DOHH2 (cell line): ENCODE measurements at regions not wholly inside any gene's neighbourhood (a gene's known extent, or its start where the extent isn't known, plus 50 kb on each side); places are given as distances from the start of the nearest gene placed in this dataset.

Experiments
- H3F3A ChIP-seq: fragments of 200-600 bp; sonication (generic), shearing (Covaris generic); 2 replicates; pipeline ENCODE4 v1.6.0; 2016; ENCODE audit warnings: antibody characterized with exemption, mild to moderate bottlenecking; ENCODE audit not compliant: control insufficient read depth, insufficient read depth
- H3K27ac ChIP-seq: fragments of 200-600 bp; sonication (generic); 2 replicates; pipeline ENCODE4 v1.5.1; 2014; ENCODE audit warnings: low read depth, mild to moderate bottlenecking, low read length, moderate library complexity
- H3K27me3 ChIP-seq: fragments of 200-600 bp; sonication (generic); 2 replicates; pipeline ENCODE4 v1.6.1; 2014; ENCODE audit warnings: mild to moderate bottlenecking, low read length, mixed read lengths; ENCODE audit not compliant: control insufficient read depth
- H3K36me3 ChIP-seq: fragments of 200-600 bp; sonication (generic); 2 replicates; pipeline ENCODE4 v1.6.1; 2014; ENCODE audit warnings: mild to moderate bottlenecking, low read length, moderate library complexity, mixed read lengths; ENCODE audit not compliant: control insufficient read depth
- H3K4me1 ChIP-seq: fragments of 200-600 bp; sonication (generic); 2 replicates; pipeline ENCODE4 v1.6.1; 2014; ENCODE audit warnings: mild to moderate bottlenecking, low read length, mixed read lengths; ENCODE audit not compliant: control insufficient read depth
- H3K4me2 ChIP-seq: fragments of 200-600 bp; sonication (generic); 2 replicates; pipeline ENCODE4 v1.6.0; 2014; ENCODE audit warnings: mild to moderate bottlenecking, low read length, moderate library complexity
- H3K4me3 ChIP-seq: fragments of 200-600 bp; sonication (generic); 2 replicates; pipeline ENCODE4 v1.5.1; 2014; ENCODE audit warnings: mild to moderate bottlenecking, low read length, mixed read lengths
- H3K79me2 ChIP-seq: fragments of 200-600 bp; sonication (generic); 2 replicates; pipeline ENCODE4 v1.6.1; 2014; ENCODE audit warnings: mild to moderate bottlenecking, low read length, mixed read lengths; ENCODE audit not compliant: control insufficient read depth
- H3K9me2 ChIP-seq: fragments of 200-600 bp; sonication (generic); replicated peaks from 2 replicates; pipeline ENCODE4 v1.6.1; 2014; ENCODE audit warnings: mild to moderate bottlenecking, low read length, mixed read lengths; ENCODE audit not compliant: control insufficient read depth
- H3K9me3 ChIP-seq: fragments of 200-600 bp; sonication (generic); 2 replicates; pipeline ENCODE4 v1.6.1; 2014; ENCODE audit warnings: antibody characterized with exemption, low read length, mixed read lengths; ENCODE audit not compliant: control insufficient read depth, insufficient read depth
- H4K20me1 ChIP-seq: fragments of 200-600 bp; sonication (generic); 2 replicates; pipeline ENCODE4 v1.6.0; 2014; ENCODE audit warnings: low read depth, mild to moderate bottlenecking, antibody characterized with exemption, low read length, moderate library complexity; ENCODE audit not compliant: control insufficient read depth, insufficient read depth
- CTCF ChIP-seq: fragments of 200-600 bp; sonication (generic); IDR thresholded peaks from one replicate; pipeline ENCODE4 v1.5.1; 2014; ENCODE audit warnings: antibody characterized with exemption, mild to moderate bottlenecking, low read depth, low read length; ENCODE audit not compliant: poor library complexity, severe bottlenecking
- EZH2phosphoT487 ChIP-seq: fragments of 200-600 bp; sonication (generic); IDR thresholded peaks from 2 replicates; pipeline ENCODE4 v1.6.1; 2017; ENCODE audit warnings: borderline replicate concordance, mild to moderate bottlenecking, antibody characterized with exemption, low read length, moderate library complexity, mixed read lengths

GRCh38 chr14:101111620-101112290 is 208.2 kb upstream of the RTL1 start:
- H3K4me3 ChIP-seq = no peak overlapping the region
- no peaks in the 10 kb centered on the region for H3K27me3 ChIP-seq
- H3K9me3 ChIP-seq = no peaks in the 10 kb centered on the region
- no peaks in the 10 kb centered on the region for H3F3A ChIP-seq
- no peak overlapping the region for H3K27ac ChIP-seq
- no peak for TF ChIP-seq CTCF
- no peak for TF ChIP-seq EZH2phosphoT487
- no peaks in the 10 kb centered on the region for H3K4me1 ChIP-seq
- H3K79me2 ChIP-seq = no peaks in the 10 kb centered on the region
- no peaks in the 10 kb centered on the region for H3K9me2 ChIP-seq
- no peaks in the 10 kb centered on the region for H4K20me1 ChIP-seq
- H3K4me2 ChIP-seq = no peak overlapping the region
- H3K36me3 ChIP-seq = no peaks in the 10 kb centered on the region

- Histone ChIP-seq H3K36me3 (no peaks in the 10 kb centered on the region), H3K9me3 (no peaks in the 10 kb centered on the region), H3K79me2 (no peaks in the 10 kb centered on the region), H3K4me2 (no peak overlapping the region), H3K9me2 (no peaks in the 10 kb centered on the region), H4K20me1 (no peaks in the 10 kb centered on the region), H3K4me1 (no peaks in the 10 kb centered on the region), H3K4me3 (no peak overlapping the region), H3F3A (no peaks in the 10 kb centered on the region), H3K27ac (no peak overlapping the region), H3K27me3 (no peaks in the 10 kb centered on the region)
- TF ChIP-seq EZH2phosphoT487 (no peak), CTCF (no peak)
Observed at GRCh38 chr14:101112351-101113107, 209.0 kb upstream of the RTL1 start.

- Histone ChIP-seq H3K4me3 (no peak overlapping the region), H3K4me2 (no peak overlapping the region), H3K4me1 (no peaks in the 10 kb centered on the region), H3K79me2 (no peaks in the 10 kb centered on the region), H3K27ac (no peak overlapping the region), H3K9me3 (no peaks in the 10 kb centered on the region), H3K9me2 (no peaks in the 10 kb centered on the region), H3K27me3 (no peaks in the 10 kb centered on the region), H3K36me3 (no peaks in the 10 kb centered on the region), H3F3A (no peaks in the 10 kb centered on the region), H4K20me1 (no peaks in the 10 kb centered on the region)
- no peak for TF ChIP-seq CTCF
- no peak for TF ChIP-seq EZH2phosphoT487
Observed at GRCh38 chr14:101113108-101113612, 209.6 kb upstream of the RTL1 start.
